K562 (cell line): ENCODE measurements at regions not wholly inside any gene's neighbourhood (a gene's known extent, or its start where the extent isn't known, plus 50 kb on each side); places are given as distances from the start of the nearest gene placed in this dataset.

Experiments
- ATAC-seq: fragments of 200-7000 bp; cut with Tn5 transposase; 3 replicates; pipeline ENCODE4 v1.9.1; 2020; ENCODE audit warnings: moderate library complexity
- BruUV-seq: library from RNA; stranded (reverse); fragments of 400-500 nt; replicated peaks from 2 replicates; lab custom pipeline; 2021; lab: Mats Ljungman, UMichigan
- CTCF ChIA-PET: fragments of 300-600 bp; formaldehyde crosslinking; extraction: SDS; loops from one replicate; lab custom pipeline; 2021; ENCODE audit warnings: low intra/inter-chr PET ratio; lab: Yijun Ruan, JAX
- POLR2A ChIA-PET: fragments of 300-600, 350-650 bp; sonication (Branson Sonifier 250); formaldehyde crosslinking; extraction: SDS; loops from one replicate; lab custom pipeline; 2021; ENCODE audit warnings: antibody characterized with exemption, inconsistent platforms; lab: Yijun Ruan, JAX
- DNase-seq, 4 experiments: peaks; one replicate each; pipeline versions ENCODE4 v3.0.0 to v3.0.0-alpha.2; 2011 to 2018; ENCODE audit warnings: low spot score in 3 of 4, mixed read lengths in 3 of 4; ENCODE audit errors: extremely low read depth in 1 of 4
- FAIRE-seq: peaks from 2 replicates; lab custom pipeline; 2011; peaks lifted over from hg19 to GRCh38; lab: Jason Lieb, UNC
- H2AFZ ChIP-seq: 2 replicates; pipeline ENCODE4 v1.6.0; 2011; ENCODE audit warnings: low read depth, low read length, control low read depth, inconsistent platforms
- H3K27ac ChIP-seq: fragments of 200-600 bp; 3 replicates; pipeline ENCODE4 v1.8.0; 2011; ENCODE audit warnings: low read depth, mild to moderate bottlenecking, control low read depth, inconsistent platforms, low read length, moderate library complexity, mixed read lengths; ENCODE audit errors: extremely low read depth
- H3K27me3 ChIP-seq, 2 experiments: fragments of 300-600 bp in 1 of 2; 2 replicates in 1 of 2; 3 replicates in 1 of 2; pipeline versions ENCODE4 v1.6.0 to v1.8.0; 2011; ENCODE audit warnings: inconsistent platforms in 2 of 2, low read length in 2 of 2, mild to moderate bottlenecking in 1 of 2, mixed read lengths in 1 of 2, moderate library complexity in 1 of 2; ENCODE audit not compliant: control insufficient read depth in 2 of 2, insufficient read depth in 2 of 2
- H3K36me3 ChIP-seq: fragments of 300-600 bp; 3 replicates; pipeline ENCODE4 v1.8.0; 2011; ENCODE audit warnings: mild to moderate bottlenecking, low read length, inconsistent platforms; ENCODE audit not compliant: control insufficient read depth, insufficient read depth
- H3K4me1 ChIP-seq, 2 experiments: fragments of 200-600 bp in 1 of 2; replicated peaks in 1 of 2; 2 replicates in 1 of 2; 3 replicates in 1 of 2; pipeline versions ENCODE4 v1.5.1 to v1.8.0; 2011; ENCODE audit warnings: inconsistent platforms in 2 of 2, low read length in 2 of 2, mild to moderate bottlenecking in 1 of 2, mixed read lengths in 1 of 2, moderate library complexity in 1 of 2; ENCODE audit not compliant: control insufficient read depth in 2 of 2, insufficient read depth in 2 of 2
- H3K4me2 ChIP-seq: 2 replicates; pipeline ENCODE4 v1.6.1; 2011; ENCODE audit warnings: low read length, control low read depth, inconsistent platforms, mixed read lengths; ENCODE audit not compliant: insufficient read depth
- H3K4me3 ChIP-seq: fragments of 200-600 bp; sonication (generic), shearing (Covaris generic); 2 replicates; pipeline ENCODE4 v1.5.1; 2016; ENCODE audit warnings: control low read depth, inconsistent platforms
- H3K79me2 ChIP-seq: fragments of 200-600 bp; 3 replicates; pipeline ENCODE4 v1.8.0; 2011; ENCODE audit warnings: low read length, inconsistent platforms; ENCODE audit not compliant: control insufficient read depth, insufficient read depth
- H3K9ac ChIP-seq, 2 experiments: 2 replicates each; pipeline versions ENCODE4 v1.6.0 to v1.6.1; 2011; ENCODE audit warnings: low read depth in 2 of 2, low read length in 2 of 2, control low read depth in 1 of 2, inconsistent platforms in 1 of 2, mild to moderate bottlenecking in 1 of 2, mixed read lengths in 1 of 2; ENCODE audit not compliant: insufficient read depth in 1 of 2
- H3K9me1 ChIP-seq: one replicate; pipeline ENCODE4 v1.6.0; 2011; ENCODE audit warnings: inconsistent platforms, mild to moderate bottlenecking, low read length, moderate library complexity; ENCODE audit not compliant: control insufficient read depth, insufficient read depth
- H3K9me3 ChIP-seq: replicated peaks from 2 replicates; pipeline ENCODE4 v1.5.1; 2011; ENCODE audit warnings: low read depth, low read length, inconsistent platforms; ENCODE audit not compliant: control insufficient read depth, insufficient read depth
- H4K20me1 ChIP-seq: replicated peaks from 2 replicates; pipeline ENCODE4 v1.6.1; 2011; ENCODE audit warnings: low read length, inconsistent platforms, mixed read lengths; ENCODE audit not compliant: control insufficient read depth, insufficient read depth
- ETV6 ChIP-seq, 3 experiments: fragments of 150-350 bp in 1 of 3; sonication (generic) in 1 of 3; formaldehyde crosslinking in 1 of 3; IDR thresholded peaks; 2 replicates each; pipeline versions ENCODE4 v1.6.1 to v1.8.0; 2014 to 2022; ENCODE audit warnings: borderline replicate concordance in 2 of 3, low read depth in 2 of 3, antibody characterized with exemption in 1 of 3, low read length in 1 of 3, mild to moderate bottlenecking in 1 of 3, missing genetic modification reagents in 1 of 3
- NFE2 ChIP-seq: IDR thresholded peaks from 2 replicates; pipeline ENCODE4 v1.6.1; 2014; ENCODE audit warnings: antibody characterized with exemption, low read depth
- OTX1 ChIP-seq: fragments of 450-650 bp; formaldehyde crosslinking; IDR thresholded peaks from 2 replicates; pipeline ENCODE4 v1.4.0; 2022; ENCODE audit warnings: mild to moderate bottlenecking
- ZBTB7A ChIP-seq: IDR thresholded peaks from 2 replicates; pipeline ENCODE4 v1.6.1; 2011; ENCODE audit warnings: low read depth, mild to moderate bottlenecking, low read length, moderate library complexity, borderline replicate concordance; ENCODE audit not compliant: control insufficient read depth
- WGBS: fragments of 100-300 bp; shearing (Covaris generic); methylation state at CpG from one replicate; pipeline ENCODE4 v1.1.6; 2016; ENCODE audit warnings: low coverage, mixed read lengths; ENCODE audit not compliant: insufficient coverage; ENCODE audit errors: missing lambda C conversion rate; 5-methylcytosine and 5-hydroxymethylcytosine counted together
- in situ Hi-C: fragments of 300-500 bp; cut with MboI; formaldehyde crosslinking; loops from 4 replicates; pipeline ENCODE4 v1.15.0; 2018; ENCODE audit warnings: inconsistent platforms, mixed read lengths
- intact Hi-C: fragments of 100-400 bp; cut with micrococcal nuclease; formaldehyde crosslinking; loops from 2 replicates; pipeline ENCODE4 v1.14.2; 2022
- TF ChIP-seq, protein P1 (sequence below): fragments of 150-350 bp; IDR thresholded peaks from 2 replicates; pipeline ENCODE4 v1.6.1; 2014; ENCODE audit warnings: low read depth, mild to moderate bottlenecking, low read length, borderline replicate concordance
- TF ChIP-seq, protein P2 (sequence below), 2 experiments: fragments of 450-650 bp; formaldehyde crosslinking in 1 of 2; IDR thresholded peaks; 2 replicates each; pipeline versions ENCODE4 v1.4.0 to v1.6.1; 2014 to 2020; ENCODE audit warnings: mild to moderate bottlenecking in 2 of 2, borderline replicate concordance in 1 of 2, low read depth in 1 of 2

DNA sequence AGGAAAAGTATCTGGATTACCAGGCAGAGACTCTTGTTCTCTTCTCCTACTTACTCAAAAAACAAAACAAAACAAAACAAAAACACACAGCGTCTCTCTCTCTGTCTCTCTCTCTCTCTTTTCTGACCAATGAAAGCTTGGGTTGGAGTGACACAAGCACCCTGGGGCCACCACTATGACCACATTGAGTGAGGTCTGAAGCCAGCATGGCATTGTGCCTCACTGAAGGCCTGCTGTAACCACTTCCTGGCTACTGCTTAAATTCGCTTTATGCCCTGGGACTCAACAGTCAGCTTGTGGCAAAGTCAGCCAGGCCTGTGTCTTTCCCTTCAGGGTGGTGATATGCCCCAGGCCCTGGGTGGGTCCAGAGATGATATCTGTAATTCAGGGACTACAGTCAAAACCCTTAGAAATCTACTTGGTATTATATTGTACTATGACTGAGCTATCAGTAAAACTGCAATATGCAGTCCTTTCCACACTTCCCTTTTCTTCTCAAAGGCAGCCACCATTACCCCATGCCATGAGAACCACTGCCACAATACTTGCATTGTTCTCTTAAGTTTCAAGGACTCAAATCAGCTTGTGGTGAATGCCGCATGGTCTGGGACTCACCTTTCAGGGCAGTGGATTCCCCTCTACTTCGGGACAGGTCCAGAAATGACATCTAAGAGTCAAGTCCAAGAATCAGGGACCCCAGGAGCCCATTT is 606.8 kb upstream of the KLHL4 start (continued):
- TF ChIP-seq ZBTB7A (no peak), NFE2 (no peak), ETV6 (IDR thresholded peaks at IDR 0.05; ENCODE audit: borderline replicate concordance in 1 of 2, low read depth in 2 of 2, low read length in 1 of 2) (no peak), ETV6 (CRISPR knock-in tag; IDR thresholded peaks at IDR 0.05; ENCODE audit: borderline replicate concordance) (no peak)
- TF ChIP-seq, protein P1, sequence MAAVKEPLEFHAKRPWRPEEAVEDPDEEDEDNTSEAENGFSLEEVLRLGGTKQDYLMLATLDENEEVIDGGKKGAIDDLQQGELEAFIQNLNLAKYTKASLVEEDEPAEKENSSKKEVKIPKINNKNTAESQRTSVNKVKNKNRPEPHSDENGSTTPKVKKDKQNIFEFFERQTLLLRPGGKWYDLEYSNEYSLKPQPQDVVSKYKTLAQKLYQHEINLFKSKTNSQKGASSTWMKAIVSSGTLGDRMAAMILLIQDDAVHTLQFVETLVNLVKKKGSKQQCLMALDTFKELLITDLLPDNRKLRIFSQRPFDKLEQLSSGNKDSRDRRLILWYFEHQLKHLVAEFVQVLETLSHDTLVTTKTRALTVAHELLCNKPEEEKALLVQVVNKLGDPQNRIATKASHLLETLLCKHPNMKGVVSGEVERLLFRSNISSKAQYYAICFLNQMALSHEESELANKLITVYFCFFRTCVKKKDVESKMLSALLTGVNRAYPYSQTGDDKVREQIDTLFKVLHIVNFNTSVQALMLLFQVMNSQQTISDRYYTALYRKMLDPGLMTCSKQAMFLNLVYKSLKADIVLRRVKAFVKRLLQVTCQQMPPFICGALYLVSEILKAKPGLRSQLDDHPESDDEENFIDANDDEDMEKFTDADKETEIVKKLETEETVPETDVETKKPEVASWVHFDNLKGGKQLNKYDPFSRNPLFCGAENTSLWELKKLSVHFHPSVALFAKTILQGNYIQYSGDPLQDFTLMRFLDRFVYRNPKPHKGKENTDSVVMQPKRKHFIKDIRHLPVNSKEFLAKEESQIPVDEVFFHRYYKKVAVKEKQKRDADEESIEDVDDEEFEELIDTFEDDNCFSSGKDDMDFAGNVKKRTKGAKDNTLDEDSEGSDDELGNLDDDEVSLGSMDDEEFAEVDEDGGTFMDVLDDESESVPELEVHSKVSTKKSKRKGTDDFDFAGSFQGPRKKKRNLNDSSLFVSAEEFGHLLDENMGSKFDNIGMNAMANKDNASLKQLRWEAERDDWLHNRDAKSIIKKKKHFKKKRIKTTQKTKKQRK = no peak

DNA sequence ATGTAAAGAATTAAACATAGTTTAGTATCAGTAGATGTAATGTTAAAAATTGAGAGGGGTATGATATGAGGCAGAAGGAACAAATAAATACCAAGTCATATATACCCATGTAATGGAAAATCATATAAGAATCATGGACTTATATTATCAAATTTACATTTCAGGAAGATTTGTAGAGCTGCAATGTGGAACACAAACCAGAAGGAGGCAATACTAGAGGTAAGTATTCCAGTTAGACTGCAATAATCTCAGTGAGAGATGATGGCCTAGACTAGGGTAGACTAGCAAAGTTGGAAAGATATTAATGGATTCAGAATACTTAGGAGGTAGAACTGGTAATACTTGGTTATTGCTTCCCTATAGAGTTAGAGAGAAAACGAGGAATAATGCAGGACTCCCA is 603.0 kb upstream of the KLHL4 start:
- Histone ChIP-seq H3K79me2 (no peaks in the 10 kb centered on the region), H2AFZ (no peak overlapping the region), H3K27ac (no peak overlapping the region), H3K4me1 (no peaks in the 10 kb centered on the region), H3K9me3 (no peaks in the 10 kb centered on the region), H3K4me2 (no peak overlapping the region), H3K27me3 (no peaks in the 10 kb centered on the region), H4K20me1 (no peaks in the 10 kb centered on the region), H3K9ac (no peak overlapping the region), H3K4me3 (no peak overlapping the region), H3K9me1 (no peaks in the 10 kb centered on the region), H3K36me3 (no peaks in the 10 kb centered on the region)
- no TSS peak for BruUV-seq
- in situ Hi-C loops (no loop called here), intact Hi-C loops (no loop called here)
- CTCF ChIA-PET = no interaction called here
- ATAC-seq (no peak), FAIRE-seq (no peak), DNase-seq (no peak)
- 0% methylated on average over 1 of the region's 1 CpG for WGBS
- POLR2A ChIA-PET = no interaction called here
- TF ChIP-seq, protein P2, sequence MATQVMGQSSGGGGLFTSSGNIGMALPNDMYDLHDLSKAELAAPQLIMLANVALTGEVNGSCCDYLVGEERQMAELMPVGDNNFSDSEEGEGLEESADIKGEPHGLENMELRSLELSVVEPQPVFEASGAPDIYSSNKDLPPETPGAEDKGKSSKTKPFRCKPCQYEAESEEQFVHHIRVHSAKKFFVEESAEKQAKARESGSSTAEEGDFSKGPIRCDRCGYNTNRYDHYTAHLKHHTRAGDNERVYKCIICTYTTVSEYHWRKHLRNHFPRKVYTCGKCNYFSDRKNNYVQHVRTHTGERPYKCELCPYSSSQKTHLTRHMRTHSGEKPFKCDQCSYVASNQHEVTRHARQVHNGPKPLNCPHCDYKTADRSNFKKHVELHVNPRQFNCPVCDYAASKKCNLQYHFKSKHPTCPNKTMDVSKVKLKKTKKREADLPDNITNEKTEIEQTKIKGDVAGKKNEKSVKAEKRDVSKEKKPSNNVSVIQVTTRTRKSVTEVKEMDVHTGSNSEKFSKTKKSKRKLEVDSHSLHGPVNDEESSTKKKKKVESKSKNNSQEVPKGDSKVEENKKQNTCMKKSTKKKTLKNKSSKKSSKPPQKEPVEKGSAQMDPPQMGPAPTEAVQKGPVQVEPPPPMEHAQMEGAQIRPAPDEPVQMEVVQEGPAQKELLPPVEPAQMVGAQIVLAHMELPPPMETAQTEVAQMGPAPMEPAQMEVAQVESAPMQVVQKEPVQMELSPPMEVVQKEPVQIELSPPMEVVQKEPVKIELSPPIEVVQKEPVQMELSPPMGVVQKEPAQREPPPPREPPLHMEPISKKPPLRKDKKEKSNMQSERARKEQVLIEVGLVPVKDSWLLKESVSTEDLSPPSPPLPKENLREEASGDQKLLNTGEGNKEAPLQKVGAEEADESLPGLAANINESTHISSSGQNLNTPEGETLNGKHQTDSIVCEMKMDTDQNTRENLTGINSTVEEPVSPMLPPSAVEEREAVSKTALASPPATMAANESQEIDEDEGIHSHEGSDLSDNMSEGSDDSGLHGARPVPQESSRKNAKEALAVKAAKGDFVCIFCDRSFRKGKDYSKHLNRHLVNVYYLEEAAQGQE (IDR thresholded peaks at IDR 0.05; ENCODE audit: borderline replicate concordance) = no peak
- TF ChIP-seq, protein P2 (CRISPR knock-in tag; IDR thresholded peaks at IDR 0.05; ENCODE audit: low read depth) = no peak
- TF ChIP-seq OTX1 (CRISPR knock-in tag) = no peak
